ENCODE measurements at regions not wholly inside any gene's neighbourhood (a gene's known extent, or its start where the extent isn't known, plus 50 kb on each side); places are given as distances from the start of the nearest gene placed in this dataset.

DNA sequence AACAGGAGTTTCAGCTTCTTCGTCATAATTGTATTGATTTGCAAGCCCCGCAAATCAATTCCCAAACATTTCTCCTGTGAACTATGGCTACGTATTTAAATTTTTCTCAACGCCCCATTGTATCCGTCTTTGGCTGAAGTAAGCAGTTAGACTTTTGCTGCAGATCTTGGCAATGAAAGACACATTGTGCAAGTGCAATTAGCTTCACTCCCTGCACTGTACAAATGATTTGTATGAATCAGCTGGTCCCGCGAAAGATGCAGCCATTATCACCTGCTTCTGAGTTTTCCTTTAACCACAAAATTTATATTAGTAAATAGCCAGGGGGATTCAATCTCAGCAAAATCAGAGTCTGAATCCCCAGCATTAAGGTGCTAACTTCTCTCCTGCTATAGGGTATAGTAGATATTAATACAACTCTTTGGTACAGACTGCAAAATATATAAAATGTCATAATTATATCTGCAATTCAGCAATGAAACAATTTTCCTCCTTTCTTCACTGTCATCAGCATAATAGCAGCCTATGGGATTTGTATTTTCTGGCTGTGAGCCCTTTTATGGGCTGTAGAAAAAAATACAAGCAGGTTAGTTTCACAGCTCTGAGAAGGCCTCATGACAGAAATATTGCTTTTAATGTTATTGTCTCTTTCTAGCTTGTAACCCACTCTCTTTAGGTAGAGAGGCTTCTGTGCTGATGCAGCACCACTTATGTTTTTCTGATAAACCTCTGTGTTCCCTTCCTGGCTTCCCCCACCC, 68.4 kb upstream of the SMARCA2 start:
- no peaks in the 10 kb centered on the region for H3K27me3 Mint-ChIP-seq
- no peak for DNase-seq
- no peak overlapping the region for H3K4me3 Mint-ChIP-seq
- ChIA-PET POLR2A (no interaction called here), CTCF (no interaction called here)
- ATAC-seq, result no peak
- no peaks in the 10 kb centered on the region for H3K9me3 Mint-ChIP-seq
- H3K27ac Mint-ChIP-seq, result no peak overlapping the region
- TF ChIP-seq, protein P1, sequence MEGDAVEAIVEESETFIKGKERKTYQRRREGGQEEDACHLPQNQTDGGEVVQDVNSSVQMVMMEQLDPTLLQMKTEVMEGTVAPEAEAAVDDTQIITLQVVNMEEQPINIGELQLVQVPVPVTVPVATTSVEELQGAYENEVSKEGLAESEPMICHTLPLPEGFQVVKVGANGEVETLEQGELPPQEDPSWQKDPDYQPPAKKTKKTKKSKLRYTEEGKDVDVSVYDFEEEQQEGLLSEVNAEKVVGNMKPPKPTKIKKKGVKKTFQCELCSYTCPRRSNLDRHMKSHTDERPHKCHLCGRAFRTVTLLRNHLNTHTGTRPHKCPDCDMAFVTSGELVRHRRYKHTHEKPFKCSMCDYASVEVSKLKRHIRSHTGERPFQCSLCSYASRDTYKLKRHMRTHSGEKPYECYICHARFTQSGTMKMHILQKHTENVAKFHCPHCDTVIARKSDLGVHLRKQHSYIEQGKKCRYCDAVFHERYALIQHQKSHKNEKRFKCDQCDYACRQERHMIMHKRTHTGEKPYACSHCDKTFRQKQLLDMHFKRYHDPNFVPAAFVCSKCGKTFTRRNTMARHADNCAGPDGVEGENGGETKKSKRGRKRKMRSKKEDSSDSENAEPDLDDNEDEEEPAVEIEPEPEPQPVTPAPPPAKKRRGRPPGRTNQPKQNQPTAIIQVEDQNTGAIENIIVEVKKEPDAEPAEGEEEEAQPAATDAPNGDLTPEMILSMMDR (IDR thresholded peaks at IDR 0.05), result no peak
- no peaks in the 10 kb centered on the region for H3K4me1 Mint-ChIP-seq (ENCODE audit: low read depth)
- no peaks in the 10 kb centered on the region for H3K36me3 Mint-ChIP-seq (ENCODE audit: low read depth)
- intact Hi-C loops (cut with micrococcal nuclease), result no loop called here

GRCh38 chr9:1947438-1947837, 67.7 kb upstream of the SMARCA2 start:
- no peaks in the 10 kb centered on the region for H3K27me3 Mint-ChIP-seq
- intact Hi-C loops (cut with micrococcal nuclease), result no loop called here
- ChIA-PET POLR2A (no interaction called here), CTCF (no interaction called here)
- H3K4me3 Mint-ChIP-seq, result no peak overlapping the region
- TF ChIP-seq, protein P1 (IDR thresholded peaks at IDR 0.05), result no peak
- H3K9me3 Mint-ChIP-seq, result no peaks in the 10 kb centered on the region
- no peak overlapping the region for H3K27ac Mint-ChIP-seq
- no peaks in the 10 kb centered on the region for H3K4me1 Mint-ChIP-seq (ENCODE audit: low read depth)
- no peak for DNase-seq
- no peaks in the 10 kb centered on the region for H3K36me3 Mint-ChIP-seq (ENCODE audit: low read depth)
- no peak for ATAC-seq

GRCh38 chr9:1948541-1948940, 66.6 kb upstream of the SMARCA2 start:
- POLR2A ChIA-PET, result interaction anchor here (0.7 kb wide), 1 partner anchor 1241 kb away, joined by 4 read pairs; no protein-coding TSS in a partner anchor
- intact Hi-C loops (cut with micrococcal nuclease), result no loop called here
- TF ChIP-seq, protein P1 (IDR thresholded peaks at IDR 0.05), result no peak
- H3K4me1 Mint-ChIP-seq (ENCODE audit: low read depth), result no peaks in the 10 kb centered on the region
- no peak overlapping the region for H3K4me3 Mint-ChIP-seq
- no peak overlapping the region for H3K27ac Mint-ChIP-seq
- DNase-seq (no peak), ATAC-seq (no peak)
- no peaks in the 10 kb centered on the region for H3K9me3 Mint-ChIP-seq
- H3K27me3 Mint-ChIP-seq, result peaks cover under 1% of the 10 kb centered on the region
- H3K36me3 Mint-ChIP-seq (ENCODE audit: low read depth), result no peaks in the 10 kb centered on the region
- CTCF ChIA-PET, result interaction anchor here (1.1 kb wide), 2 partner anchors 9 to 64 kb away, joined by 3 read pairs; no protein-coding TSS in a partner anchor

- DNase-seq (no peak), ATAC-seq (no peak)
- Mint-ChIP-seq H3K27me3 (peaks cover 2% of the 10 kb centered on the region), H3K9me3 (no peaks in the 10 kb centered on the region), H3K27ac (no peak overlapping the region), H3K4me3 (no peak overlapping the region), H3K36me3 (ENCODE audit: low read depth) (no peaks in the 10 kb centered on the region), H3K4me1 (ENCODE audit: low read depth) (no peaks in the 10 kb centered on the region)
- ChIA-PET POLR2A (no interaction called here), CTCF (no interaction called here)
- TF ChIP-seq, protein P1 (IDR thresholded peaks at IDR 0.05), result no peak
- intact Hi-C loops (cut with micrococcal nuclease), result no loop called here
These were observed 63.7 kb upstream of the SMARCA2 start for GRCh38 chr9:1951446-1951845.

DNA sequence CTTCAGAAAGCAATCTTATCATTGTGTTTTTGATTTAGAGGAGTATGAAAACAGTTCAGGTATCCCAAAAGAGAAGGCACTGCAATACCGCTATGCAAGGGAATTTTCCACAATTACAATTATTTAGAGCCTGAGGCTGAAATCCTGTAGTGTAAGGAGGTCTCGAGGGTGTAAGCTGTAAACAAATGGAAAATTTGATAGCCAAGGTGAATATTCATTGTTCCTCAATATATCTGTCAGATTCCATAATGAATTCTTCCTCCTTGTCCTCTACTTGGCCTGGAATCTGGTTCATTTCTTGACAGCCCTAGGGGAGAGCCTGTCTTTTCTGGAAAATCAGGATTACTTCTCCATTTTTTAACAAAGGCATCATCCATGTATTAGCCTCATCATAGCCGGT, 63.1 kb upstream of the SMARCA2 start:
- intact Hi-C loops (cut with micrococcal nuclease), result no loop called here
- POLR2A ChIA-PET, result no interaction called here
- Mint-ChIP-seq H3K36me3 (ENCODE audit: low read depth) (no peaks in the 10 kb centered on the region), H3K27me3 (peaks cover 2% of the 10 kb centered on the region), H3K27ac (no peak overlapping the region), H3K9me3 (no peaks in the 10 kb centered on the region), H3K4me1 (ENCODE audit: low read depth) (no peaks in the 10 kb centered on the region), H3K4me3 (no peak overlapping the region)
- CTCF ChIA-PET, result interaction anchor here (1.0 to 1.1 kb wide), 3 partner anchors 9 to 33 kb away, joined by 3 to 4 read pairs (median 4); no protein-coding TSS in a partner anchor
- ATAC-seq (no peak), DNase-seq (no peak)
- TF ChIP-seq, protein P1 (IDR thresholded peaks at IDR 0.05), result no peak
